Activated T-cell treated with anti-CD3 and anti-CD28 coated beads, Interleukin-2, amount 50 U/mL, for 48 hours (primary cell): ENCODE measurements at regions not wholly inside any gene's neighbourhood (a gene's known extent, or its start where the extent isn't known, plus 50 kb on each side); places are given as distances from the start of the nearest gene placed in this dataset.

Experiments used
- DNase-seq, 2 experiments: peaks; one replicate each; pipeline ENCODE4 v3.0.0-alpha.2; 2020

GRCh38 chr9:88766778-88767503 lies 224.3 kb upstream of the S1PR3 start:
- no peak for DNase-seq

GRCh38 chr9:88767504-88767790 lies 223.8 kb upstream of the S1PR3 start:
- DNase-seq: no peak

GRCh38 chr9:88772575-88772974 lies 218.7 kb upstream of the S1PR3 start:
- no peak for DNase-seq

- DNase-seq: no peak
Observed at GRCh38 chr9:88773126-88773525, 218.1 kb upstream of the S1PR3 start.

- DNase-seq: no peak
Observed at GRCh38 chr9:88773627-88774244, 217.5 kb upstream of the S1PR3 start.

- no peak for DNase-seq
Observed at GRCh38 chr9:88775037-88775471, 216.2 kb upstream of the S1PR3 start.

GRCh38 chr9:88775559-88775958 lies 215.7 kb upstream of the S1PR3 start:
- no peak for DNase-seq

GRCh38 chr9:88775966-88776365 lies 215.3 kb upstream of the S1PR3 start:
- no peak for DNase-seq

- no peak for DNase-seq
Observed at GRCh38 chr9:88776717-88777497, 214.4 kb upstream of the S1PR3 start.

GRCh38 chr9:88777498-88778312 lies 213.6 kb upstream of the S1PR3 start:
- no peak for DNase-seq

- DNase-seq: no peak
Observed at GRCh38 chr9:88781628-88782391, 209.5 kb upstream of the S1PR3 start.

GRCh38 chr9:88782931-88783710 lies 208.1 kb upstream of the S1PR3 start:
- DNase-seq: no peak

GRCh38 chr9:88783711-88784083 lies 207.6 kb upstream of the S1PR3 start:
- DNase-seq: no peak

GRCh38 chr9:88784960-88785359 lies 206.3 kb upstream of the S1PR3 start:
- DNase-seq: no peak

GRCh38 chr9:88786291-88787079 lies 204.8 kb upstream of the S1PR3 start:
- no peak for DNase-seq

GRCh38 chr9:88789785-88790184 lies 201.5 kb upstream of the S1PR3 start:
- no peak for DNase-seq

- DNase-seq: no peak
Observed at GRCh38 chr9:88791105-88791805, 200.0 kb upstream of the S1PR3 start.

GRCh38 chr9:88792502-88792901 lies 198.8 kb upstream of the S1PR3 start:
- DNase-seq: no peak

GRCh38 chr9:88794100-88794499 lies 197.2 kb upstream of the S1PR3 start:
- no peak for DNase-seq

GRCh38 chr9:88796947-88797346 lies 194.3 kb upstream of the S1PR3 start:
- DNase-seq: no peak
